A673 (cell line): ENCODE measurements at regions not wholly inside any gene's neighbourhood (a gene's known extent, or its start where the extent isn't known, plus 50 kb on each side); places are given as distances from the start of the nearest gene placed in this dataset.

ENCODE experiments used
- BruUV-seq: library from RNA; stranded (reverse); fragments of 400-500 nt; replicated peaks from 2 replicates; lab custom pipeline; 2021; lab: Mats Ljungman, UMichigan
- CTCF ChIA-PET: fragments of 300-600 bp; sonication (Branson Sonifier 250); formaldehyde crosslinking; loops from one replicate; lab custom pipeline; 2022; ENCODE audit warnings: antibody characterized with exemption; lab: Charles Lee
- POLR2A ChIA-PET: fragments of 300-600 bp; sonication (Branson Sonifier 250); formaldehyde crosslinking; loops from one replicate; lab custom pipeline; 2022; ENCODE audit warnings: antibody characterized with exemption; ENCODE audit not compliant: low non-redundant PET; lab: Charles Lee
- DNase-seq: peaks from one replicate; pipeline ENCODE4 v3.0.0-alpha.2; 2015; ENCODE audit warnings: low spot score
- H3K27ac ChIP-seq: fragments of 200-600 bp; sonication (generic); 2 replicates; pipeline ENCODE4 v1.5.1; 2016; ENCODE audit warnings: mixed run types, low read depth, mild to moderate bottlenecking, mixed read lengths, antibody characterized with exemption, low read length; ENCODE audit not compliant: poor library complexity, severe bottlenecking
- H3K27me3 ChIP-seq: fragments of 200-600 bp; sonication (generic); replicated peaks from 2 replicates; pipeline ENCODE4 v1.6.1; 2017; ENCODE audit warnings: mixed run types, low read depth, mild to moderate bottlenecking, mixed read lengths, antibody characterized with exemption, low read length; ENCODE audit not compliant: insufficient read depth, poor library complexity
- H3K36me3 ChIP-seq: fragments of 200-600 bp; sonication (generic); 2 replicates; pipeline ENCODE4 v1.6.1; 2016; ENCODE audit warnings: mixed run types, mild to moderate bottlenecking, mixed read lengths, antibody characterized with exemption, low read length; ENCODE audit not compliant: insufficient read depth, poor library complexity, severe bottlenecking
- H3K4me1 ChIP-seq: fragments of 200-600 bp; sonication (generic); 2 replicates; pipeline ENCODE4 v1.6.1; 2017; ENCODE audit warnings: mixed run types, mild to moderate bottlenecking, mixed read lengths, antibody characterized with exemption, low read length; ENCODE audit not compliant: insufficient read depth, poor library complexity, severe bottlenecking
- H3K4me3 ChIP-seq: fragments of 200-600 bp; sonication (generic); 2 replicates; pipeline ENCODE4 v1.5.1; 2016; ENCODE audit warnings: low read depth, mixed run types, mild to moderate bottlenecking, mixed read lengths, low read length; ENCODE audit not compliant: poor library complexity, severe bottlenecking
- H3K9me3 ChIP-seq: fragments of 200-600 bp; sonication (generic); 2 replicates; pipeline ENCODE4 v1.6.1; 2016; ENCODE audit warnings: mixed run types, low read depth, mild to moderate bottlenecking, mixed read lengths, antibody characterized with exemption, low read length; ENCODE audit not compliant: poor library complexity, severe bottlenecking
- EZH2 ChIP-seq: fragments of 200-600 bp; sonication (generic); IDR thresholded peaks from 2 replicates; pipeline ENCODE4 v1.6.1; 2017; ENCODE audit warnings: borderline replicate concordance, low read depth, mild to moderate bottlenecking, mixed read lengths, antibody characterized with exemption, low read length; ENCODE audit not compliant: poor library complexity, severe bottlenecking
- intact Hi-C: fragments of 100-400 bp; cut with micrococcal nuclease; formaldehyde crosslinking; loops from one replicate; pipeline ENCODE4 v1.10.0; 2022; ENCODE audit not compliant: unreplicated experiment
- TF ChIP-seq, protein P1 (sequence below): fragments of 300-800, 200-600 bp; sonication (generic); conservative IDR thresholded peaks from 2 replicates; pipeline ENCODE4 v1.5.1; 2017; ENCODE audit warnings: low read depth, mild to moderate bottlenecking, antibody characterized with exemption, low read length, moderate library complexity, mixed read lengths

DNA sequence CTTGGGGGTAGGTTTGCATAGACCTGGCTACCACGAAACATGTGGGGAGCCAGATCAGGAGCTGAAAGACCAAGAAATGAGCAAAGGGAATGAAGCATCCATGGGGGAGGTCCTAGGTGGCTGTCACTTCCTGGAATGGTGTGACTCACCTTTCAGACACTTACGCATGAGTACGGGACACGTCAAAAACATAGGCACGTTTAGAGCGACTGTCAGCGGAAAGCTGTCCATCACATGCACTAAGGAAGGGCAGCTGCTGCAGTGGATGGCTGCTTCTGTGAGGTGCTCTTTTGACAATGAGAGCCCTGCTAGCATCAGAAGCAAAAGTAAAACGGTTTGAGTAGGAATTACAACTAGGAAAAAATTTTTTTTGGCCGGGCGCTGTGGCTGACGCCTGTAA lies 244.6 kb upstream of the CCDC54 start:
- no peaks in the 10 kb centered on the region for H3K36me3 ChIP-seq
- no peak for DNase-seq
- ChIA-PET POLR2A (no interaction called here), CTCF (no interaction called here)
- H3K27me3 ChIP-seq = no peaks in the 10 kb centered on the region
- H3K9me3 ChIP-seq = no peaks in the 10 kb centered on the region
- no peak overlapping the region for H3K27ac ChIP-seq
- intact Hi-C loops = no loop called here
- BruUV-seq = no TSS peak
- TF ChIP-seq, protein P1, sequence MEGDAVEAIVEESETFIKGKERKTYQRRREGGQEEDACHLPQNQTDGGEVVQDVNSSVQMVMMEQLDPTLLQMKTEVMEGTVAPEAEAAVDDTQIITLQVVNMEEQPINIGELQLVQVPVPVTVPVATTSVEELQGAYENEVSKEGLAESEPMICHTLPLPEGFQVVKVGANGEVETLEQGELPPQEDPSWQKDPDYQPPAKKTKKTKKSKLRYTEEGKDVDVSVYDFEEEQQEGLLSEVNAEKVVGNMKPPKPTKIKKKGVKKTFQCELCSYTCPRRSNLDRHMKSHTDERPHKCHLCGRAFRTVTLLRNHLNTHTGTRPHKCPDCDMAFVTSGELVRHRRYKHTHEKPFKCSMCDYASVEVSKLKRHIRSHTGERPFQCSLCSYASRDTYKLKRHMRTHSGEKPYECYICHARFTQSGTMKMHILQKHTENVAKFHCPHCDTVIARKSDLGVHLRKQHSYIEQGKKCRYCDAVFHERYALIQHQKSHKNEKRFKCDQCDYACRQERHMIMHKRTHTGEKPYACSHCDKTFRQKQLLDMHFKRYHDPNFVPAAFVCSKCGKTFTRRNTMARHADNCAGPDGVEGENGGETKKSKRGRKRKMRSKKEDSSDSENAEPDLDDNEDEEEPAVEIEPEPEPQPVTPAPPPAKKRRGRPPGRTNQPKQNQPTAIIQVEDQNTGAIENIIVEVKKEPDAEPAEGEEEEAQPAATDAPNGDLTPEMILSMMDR = no peak
- TF ChIP-seq EZH2 = no peak
- no peaks in the 10 kb centered on the region for H3K4me1 ChIP-seq
- H3K4me3 ChIP-seq = no peak overlapping the region

DNA sequence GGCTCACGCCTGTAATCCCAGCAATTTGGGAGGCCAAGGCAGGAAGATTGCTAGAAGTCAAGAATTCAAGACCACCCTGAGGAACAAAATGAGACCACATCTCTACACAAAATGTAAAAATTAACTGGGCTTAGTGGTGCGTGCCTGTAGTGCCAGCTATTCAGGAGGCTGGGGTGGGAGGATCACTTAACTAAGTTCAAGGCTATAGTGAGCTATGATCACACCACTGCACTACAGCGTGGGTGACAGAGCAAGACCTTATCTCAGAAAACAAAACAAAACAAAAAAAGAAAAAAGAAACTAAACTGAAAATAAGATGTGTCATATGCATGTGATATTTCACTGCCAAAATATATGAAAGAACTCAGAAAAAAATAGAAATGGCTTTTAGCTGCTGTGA lies 243.3 kb upstream of the CCDC54 start:
- intact Hi-C loops = no loop called here
- no TSS peak for BruUV-seq
- Histone ChIP-seq H3K4me3 (no peak overlapping the region), H3K4me1 (no peaks in the 10 kb centered on the region), H3K27ac (no peak overlapping the region), H3K9me3 (no peaks in the 10 kb centered on the region), H3K27me3 (no peaks in the 10 kb centered on the region), H3K36me3 (no peaks in the 10 kb centered on the region)
- ChIA-PET POLR2A (no interaction called here), CTCF (no interaction called here)
- TF ChIP-seq, protein P1 = no peak
- TF ChIP-seq EZH2 = no peak
- no peak for DNase-seq

DNA sequence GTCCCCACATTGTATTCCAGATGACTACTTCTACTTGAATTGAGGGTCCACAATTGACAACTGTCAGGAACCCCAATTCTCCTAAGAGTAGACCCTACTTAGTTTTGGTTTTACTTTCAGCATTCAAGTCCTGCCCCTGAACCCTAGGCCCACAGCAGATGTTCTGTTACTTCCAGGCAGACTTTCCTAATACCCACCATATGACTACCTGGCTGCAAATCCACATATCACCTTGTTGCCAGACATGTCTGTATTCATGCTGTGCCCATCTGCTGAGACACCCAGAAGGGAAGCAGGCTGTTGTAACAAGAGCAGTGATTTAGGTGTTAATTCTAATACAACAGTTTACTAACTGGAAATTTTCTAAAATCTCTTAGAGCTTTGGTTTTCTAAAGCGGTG lies 235.1 kb upstream of the CCDC54 start:
- BruUV-seq = no TSS peak
- CTCF ChIA-PET = interaction anchor here (0.5 kb wide), 1 partner anchor 289 kb away, joined by 4 read pairs; no protein-coding TSS in a partner anchor

More for the DNA sequence above, 235.1 kb upstream of the CCDC54 start:
- TF ChIP-seq EZH2 = no peak
- TF ChIP-seq, protein P1 = no peak
- no peaks in the 10 kb centered on the region for H3K36me3 ChIP-seq
- DNase-seq = no peak
- intact Hi-C loops = no loop called here
- POLR2A ChIA-PET = no interaction called here
- no peak overlapping the region for H3K4me3 ChIP-seq
- no peak overlapping the region for H3K27ac ChIP-seq
- no peaks in the 10 kb centered on the region for H3K27me3 ChIP-seq
- peaks cover 16% of the 10 kb centered on the region for H3K4me1 ChIP-seq
- no peaks in the 10 kb centered on the region for H3K9me3 ChIP-seq
